ENCODE measurements at regions not wholly inside any gene's neighbourhood (a gene's known extent, or its start where the extent isn't known, plus 50 kb on each side); places are given as distances from the start of the nearest gene placed in this dataset.

DNA sequence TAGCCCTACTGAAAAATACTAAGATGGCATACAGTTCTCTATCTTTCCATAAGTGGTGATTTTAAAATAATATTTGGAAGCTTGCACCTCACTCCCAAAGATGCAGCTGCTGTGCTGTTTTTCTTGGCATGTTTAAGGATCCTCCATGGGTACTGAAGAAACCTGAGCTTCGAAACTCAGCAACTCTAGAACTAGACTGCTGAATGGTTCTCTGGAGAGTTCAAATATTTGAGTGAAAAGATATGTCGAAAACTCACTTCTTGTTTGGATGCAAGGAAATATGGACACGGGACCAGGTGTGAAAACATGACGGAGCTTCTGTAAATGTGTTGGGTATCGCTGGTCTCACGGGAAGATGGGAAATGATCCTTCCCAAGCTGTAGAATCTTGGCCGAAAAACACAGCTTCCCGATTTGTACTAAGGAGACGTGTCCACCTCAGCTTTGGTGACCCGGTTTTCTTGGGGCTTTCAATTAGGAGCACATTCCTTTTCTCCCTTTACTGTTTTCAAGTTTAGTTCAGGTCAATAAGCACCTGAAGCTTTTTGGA lies 543.8 kb upstream of the NRP1 start (continued):
- TF ChIP-seq GABPA (IDR thresholded peaks at IDR 0.05; ENCODE audit: borderline replicate concordance, insufficient read depth, low read length), result no peak
- no peak for TF ChIP-seq TCF12 (IDR thresholded peaks at IDR 0.05; ENCODE audit: low read depth, low read length)
- no peak for TF ChIP-seq SRF (IDR thresholded peaks at IDR 0.05; ENCODE audit: low read depth, low read length)
- no peak for TF ChIP-seq KDM1A (IDR thresholded peaks at IDR 0.05; ENCODE audit: borderline replicate concordance, low read length)

Measured in H1 (cell line).